HL-60 (cell line): ENCODE measurements at regions not wholly inside any gene's neighbourhood (a gene's known extent, or its start where the extent isn't known, plus 50 kb on each side); places are given as distances from the start of the nearest gene placed in this dataset.
A peak's percentile ranks its signal among the peaks of the same experiment; 100 is the strongest.

ENCODE experiments used
- DNase-seq, 2 experiments: peaks; one replicate each; pipeline ENCODE4 v3.0.0-alpha.2; 2010 to 2020; ENCODE audit warnings: low read depth in 1 of 2, low spot score in 1 of 2
- H3K27ac ChIP-seq: fragments of 250-450 bp; sonication (Bioruptor Pico); replicated peaks from 2 replicates; pipeline ENCODE4 v1.5.1; 2020; ENCODE audit warnings: mild to moderate bottlenecking, moderate library complexity
- H3K27me3 ChIP-seq: fragments of 250-450 bp; sonication (Bioruptor Pico); 2 replicates; pipeline ENCODE4 v1.5.1; 2021; ENCODE audit warnings: mild to moderate bottlenecking, moderate library complexity; ENCODE audit not compliant: insufficient read depth, poor library complexity, severe bottlenecking
- H3K4me3 ChIP-seq: replicated peaks from 2 replicates; pipeline ENCODE4 v1.5.1; 2011; ENCODE audit warnings: mild to moderate bottlenecking, control low read depth, low read length; ENCODE audit not compliant: insufficient read depth
- GABPA ChIP-seq: IDR thresholded peaks from 2 replicates; pipeline ENCODE4 v1.6.1; 2012; ENCODE audit warnings: low read depth
- POLR2AphosphoS5 ChIP-seq: IDR thresholded peaks from 2 replicates; pipeline ENCODE4 v1.6.1; 2012; ENCODE audit warnings: low read depth
- SPI1 ChIP-seq: IDR thresholded peaks from 2 replicates; pipeline ENCODE4 v1.6.1; 2012; ENCODE audit warnings: low read depth, mild to moderate bottlenecking, borderline replicate concordance
- TF ChIP-seq, protein P1 (sequence below): IDR thresholded peaks from 2 replicates; pipeline ENCODE4 v1.6.1; 2012; ENCODE audit warnings: low read depth; ENCODE audit not compliant: insufficient replicate concordance
- TF ChIP-seq, protein P2 (sequence below): IDR thresholded peaks from one replicate; pipeline ENCODE4 v1.5.1; 2011; ENCODE audit warnings: low read length, control low read depth, inconsistent platforms; ENCODE audit not compliant: insufficient read depth

DNA sequence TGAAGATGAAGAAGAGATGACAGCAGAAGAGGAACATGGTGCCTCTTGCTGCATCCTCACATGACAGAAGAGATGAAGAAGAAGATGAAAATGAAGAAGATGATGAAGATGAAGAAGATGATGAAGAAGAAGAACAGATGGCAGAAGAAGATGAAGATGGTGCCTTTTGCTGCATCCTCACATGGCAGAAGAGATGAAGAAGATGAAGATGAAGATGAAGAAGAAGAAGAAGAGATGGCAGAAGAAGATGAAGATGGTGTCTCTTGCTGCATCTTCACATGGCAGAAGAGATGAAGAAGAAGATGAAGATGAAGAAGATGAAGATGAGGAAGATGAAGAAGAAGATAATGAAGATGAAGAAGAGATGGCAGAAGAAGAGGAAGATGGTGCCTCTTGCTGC lies 63.7 kb upstream of the HPF1 start:
- Histone ChIP-seq H3K27ac (no peak overlapping the region), H3K27me3 (no peaks in the 10 kb centered on the region), H3K4me3 (no peak overlapping the region)
- no peak for TF ChIP-seq SPI1
- TF ChIP-seq, protein P1, sequence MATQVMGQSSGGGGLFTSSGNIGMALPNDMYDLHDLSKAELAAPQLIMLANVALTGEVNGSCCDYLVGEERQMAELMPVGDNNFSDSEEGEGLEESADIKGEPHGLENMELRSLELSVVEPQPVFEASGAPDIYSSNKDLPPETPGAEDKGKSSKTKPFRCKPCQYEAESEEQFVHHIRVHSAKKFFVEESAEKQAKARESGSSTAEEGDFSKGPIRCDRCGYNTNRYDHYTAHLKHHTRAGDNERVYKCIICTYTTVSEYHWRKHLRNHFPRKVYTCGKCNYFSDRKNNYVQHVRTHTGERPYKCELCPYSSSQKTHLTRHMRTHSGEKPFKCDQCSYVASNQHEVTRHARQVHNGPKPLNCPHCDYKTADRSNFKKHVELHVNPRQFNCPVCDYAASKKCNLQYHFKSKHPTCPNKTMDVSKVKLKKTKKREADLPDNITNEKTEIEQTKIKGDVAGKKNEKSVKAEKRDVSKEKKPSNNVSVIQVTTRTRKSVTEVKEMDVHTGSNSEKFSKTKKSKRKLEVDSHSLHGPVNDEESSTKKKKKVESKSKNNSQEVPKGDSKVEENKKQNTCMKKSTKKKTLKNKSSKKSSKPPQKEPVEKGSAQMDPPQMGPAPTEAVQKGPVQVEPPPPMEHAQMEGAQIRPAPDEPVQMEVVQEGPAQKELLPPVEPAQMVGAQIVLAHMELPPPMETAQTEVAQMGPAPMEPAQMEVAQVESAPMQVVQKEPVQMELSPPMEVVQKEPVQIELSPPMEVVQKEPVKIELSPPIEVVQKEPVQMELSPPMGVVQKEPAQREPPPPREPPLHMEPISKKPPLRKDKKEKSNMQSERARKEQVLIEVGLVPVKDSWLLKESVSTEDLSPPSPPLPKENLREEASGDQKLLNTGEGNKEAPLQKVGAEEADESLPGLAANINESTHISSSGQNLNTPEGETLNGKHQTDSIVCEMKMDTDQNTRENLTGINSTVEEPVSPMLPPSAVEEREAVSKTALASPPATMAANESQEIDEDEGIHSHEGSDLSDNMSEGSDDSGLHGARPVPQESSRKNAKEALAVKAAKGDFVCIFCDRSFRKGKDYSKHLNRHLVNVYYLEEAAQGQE, result no peak
- TF ChIP-seq GABPA, result no peak
- TF ChIP-seq, protein P2, sequence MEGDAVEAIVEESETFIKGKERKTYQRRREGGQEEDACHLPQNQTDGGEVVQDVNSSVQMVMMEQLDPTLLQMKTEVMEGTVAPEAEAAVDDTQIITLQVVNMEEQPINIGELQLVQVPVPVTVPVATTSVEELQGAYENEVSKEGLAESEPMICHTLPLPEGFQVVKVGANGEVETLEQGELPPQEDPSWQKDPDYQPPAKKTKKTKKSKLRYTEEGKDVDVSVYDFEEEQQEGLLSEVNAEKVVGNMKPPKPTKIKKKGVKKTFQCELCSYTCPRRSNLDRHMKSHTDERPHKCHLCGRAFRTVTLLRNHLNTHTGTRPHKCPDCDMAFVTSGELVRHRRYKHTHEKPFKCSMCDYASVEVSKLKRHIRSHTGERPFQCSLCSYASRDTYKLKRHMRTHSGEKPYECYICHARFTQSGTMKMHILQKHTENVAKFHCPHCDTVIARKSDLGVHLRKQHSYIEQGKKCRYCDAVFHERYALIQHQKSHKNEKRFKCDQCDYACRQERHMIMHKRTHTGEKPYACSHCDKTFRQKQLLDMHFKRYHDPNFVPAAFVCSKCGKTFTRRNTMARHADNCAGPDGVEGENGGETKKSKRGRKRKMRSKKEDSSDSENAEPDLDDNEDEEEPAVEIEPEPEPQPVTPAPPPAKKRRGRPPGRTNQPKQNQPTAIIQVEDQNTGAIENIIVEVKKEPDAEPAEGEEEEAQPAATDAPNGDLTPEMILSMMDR, result no peak
- no peak for TF ChIP-seq POLR2AphosphoS5
- no peak for DNase-seq

DNA sequence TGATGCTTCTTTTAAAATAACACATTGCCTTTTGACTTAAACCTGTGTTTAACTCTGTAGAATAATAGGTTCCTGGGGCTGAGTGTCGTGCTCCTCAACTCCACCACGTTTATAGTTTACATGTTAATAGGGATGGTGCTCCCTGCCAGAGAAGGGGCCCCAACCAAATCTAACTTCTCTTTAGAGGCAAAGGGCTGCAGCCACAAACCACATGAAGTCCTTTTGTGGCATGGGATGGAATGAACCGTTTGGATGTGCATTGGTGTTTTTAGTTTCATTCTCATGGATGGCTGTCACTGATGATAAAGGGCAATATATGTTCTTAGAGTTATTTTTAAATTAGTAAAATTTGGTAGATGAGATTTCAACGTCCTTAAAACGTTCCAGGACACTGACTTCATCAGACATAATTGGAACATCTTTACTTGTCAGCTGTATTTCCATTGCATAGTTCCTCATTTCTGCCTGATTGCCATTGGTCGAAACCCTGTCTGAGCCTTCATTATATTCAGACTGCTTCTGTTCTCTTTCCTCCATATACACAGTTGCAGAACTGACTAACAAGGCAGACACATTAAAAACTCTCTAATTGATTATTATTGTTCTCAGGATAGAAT lies 60.4 kb upstream of the HPF1 start:
- peak in 1 of 2 experiments; percentile 25 for DNase-seq
- no peak overlapping the region for H3K4me3 ChIP-seq
- peaks cover 2% of the 10 kb centered on the region for H3K27me3 ChIP-seq
- no peak overlapping the region for H3K27ac ChIP-seq
- no peak for TF ChIP-seq GABPA
- no peak for TF ChIP-seq SPI1
- TF ChIP-seq, protein P1, result no peak
- TF ChIP-seq POLR2AphosphoS5, result no peak
- TF ChIP-seq, protein P2, result no peak

DNA sequence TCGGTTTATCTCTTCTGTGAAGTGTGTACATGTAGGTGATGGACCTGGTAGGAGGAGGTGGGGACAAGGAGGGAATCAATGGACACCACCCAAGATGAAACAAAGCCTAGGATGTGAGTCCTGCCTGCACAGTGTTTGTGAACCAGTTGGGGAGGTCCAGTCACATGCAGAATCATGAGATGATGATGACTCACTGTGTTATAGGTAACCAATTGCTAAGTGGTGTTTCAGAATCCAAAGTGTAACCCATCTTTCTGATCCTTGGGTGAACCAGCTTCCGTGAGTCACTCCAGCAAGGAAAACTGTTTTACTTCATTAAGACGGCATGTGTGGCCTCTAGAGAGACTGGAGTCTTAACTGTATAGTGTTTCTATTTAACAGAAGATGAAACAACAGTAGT lies 57.9 kb upstream of the HPF1 start:
- no peak for TF ChIP-seq GABPA
- TF ChIP-seq, protein P1, result no peak
- no peak for TF ChIP-seq SPI1
- TF ChIP-seq, protein P2, result no peak
- no peak for TF ChIP-seq POLR2AphosphoS5
- no peak overlapping the region for H3K27ac ChIP-seq
- H3K27me3 ChIP-seq, result peaks cover 2% of the 10 kb centered on the region
- DNase-seq, result no peak
- H3K4me3 ChIP-seq, result no peak overlapping the region
